Chondrocyte (in vitro differentiated cells): ENCODE measurements at regions not wholly inside any gene's neighbourhood (a gene's known extent, or its start where the extent isn't known, plus 50 kb on each side); places are given as distances from the start of the nearest gene placed in this dataset.

Experiments
- DNase-seq: peaks from one replicate; pipeline ENCODE4 v3.0.0; 2021; ENCODE audit warnings: mixed read lengths, low spot score
- H3K27ac Mint-ChIP-seq: one replicate; pipeline ENCODE4 v1.8.0; 2021; ENCODE audit warnings: mild to moderate bottlenecking, moderate library complexity, mixed read lengths; ENCODE audit not compliant: unreplicated experiment
- H3K27me3 Mint-ChIP-seq: 2 replicates; pipeline ENCODE4 v1.8.0; 2021; ENCODE audit warnings: low read depth, mixed read lengths
- H3K36me3 Mint-ChIP-seq: 2 replicates; pipeline ENCODE4 v1.8.0; 2021; ENCODE audit warnings: low read depth, mixed read lengths
- H3K4me1 Mint-ChIP-seq: 2 replicates; pipeline ENCODE4 v1.8.0; 2021; ENCODE audit warnings: low read depth, mild to moderate bottlenecking, mixed read lengths
- H3K4me3 Mint-ChIP-seq: one replicate; pipeline ENCODE4 v1.8.0; 2021; ENCODE audit warnings: mild to moderate bottlenecking, moderate library complexity, mixed read lengths; ENCODE audit not compliant: unreplicated experiment
- H3K9me3 Mint-ChIP-seq: 2 replicates; pipeline ENCODE4 v1.8.0; 2021; ENCODE audit warnings: low read depth, mixed read lengths
- CTCF ChIP-seq: fragments of 200-600 bp; sonication (generic); IDR thresholded peaks from 2 replicates; pipeline ENCODE4 v1.5.0; 2021; ENCODE audit warnings: antibody characterized with exemption, mild to moderate bottlenecking, moderate library complexity

- no peaks in the 10 kb centered on the region for H3K27me3 Mint-ChIP-seq
- H3K4me3 Mint-ChIP-seq = no peak overlapping the region
- DNase-seq = no peak
- TF ChIP-seq CTCF = peak; percentile 73
- peaks cover 15% of the 10 kb centered on the region for H3K4me1 Mint-ChIP-seq
- H3K9me3 Mint-ChIP-seq = peaks cover 5% of the 10 kb centered on the region
- H3K36me3 Mint-ChIP-seq = peaks cover 2% of the 10 kb centered on the region
- H3K27ac Mint-ChIP-seq = no peak overlapping the region
These were observed 259.9 kb upstream of the DDHD1 start for GRCh38 chr14:53412819-53413675.

GRCh38 chr14:53411125-53411524 lies 258.0 kb upstream of the DDHD1 start:
- Mint-ChIP-seq H3K9me3 (no peaks in the 10 kb centered on the region), H3K27ac (peak overlapping the region; percentile 17), H3K4me1 (peaks cover 15% of the 10 kb centered on the region), H3K4me3 (no peak overlapping the region), H3K36me3 (no peaks in the 10 kb centered on the region), H3K27me3 (no peaks in the 10 kb centered on the region)
- TF ChIP-seq CTCF = no peak
- DNase-seq = no peak

GRCh38 chr14:53409969-53410368 lies 256.8 kb upstream of the DDHD1 start:
- Mint-ChIP-seq H3K9me3 (no peaks in the 10 kb centered on the region), H3K27me3 (no peaks in the 10 kb centered on the region), H3K36me3 (no peaks in the 10 kb centered on the region), H3K27ac (peak overlapping the region; percentile 8), H3K4me3 (no peak overlapping the region), H3K4me1 (peaks cover 15% of the 10 kb centered on the region)
- no peak for TF ChIP-seq CTCF
- no peak for DNase-seq

- no peaks in the 10 kb centered on the region for H3K36me3 Mint-ChIP-seq
- no peaks in the 10 kb centered on the region for H3K9me3 Mint-ChIP-seq
- DNase-seq = no peak
- no peak overlapping the region for H3K27ac Mint-ChIP-seq
- no peaks in the 10 kb centered on the region for H3K27me3 Mint-ChIP-seq
- peaks cover 15% of the 10 kb centered on the region for H3K4me1 Mint-ChIP-seq
- H3K4me3 Mint-ChIP-seq = no peak overlapping the region
- no peak for TF ChIP-seq CTCF
These were observed 256.2 kb upstream of the DDHD1 start for GRCh38 chr14:53409289-53409688.

GRCh38 chr14:53408175-53408879 lies 255.2 kb upstream of the DDHD1 start:
- Mint-ChIP-seq H3K36me3 (no peaks in the 10 kb centered on the region), H3K27me3 (no peaks in the 10 kb centered on the region), H3K9me3 (no peaks in the 10 kb centered on the region), H3K4me3 (no peak overlapping the region), H3K27ac (no peak overlapping the region), H3K4me1 (peaks cover 15% of the 10 kb centered on the region)
- no peak for DNase-seq
- TF ChIP-seq CTCF = no peak
